HL-60 (cell line): ENCODE measurements at regions not wholly inside any gene's neighbourhood (a gene's known extent, or its start where the extent isn't known, plus 50 kb on each side); places are given as distances from the start of the nearest gene placed in this dataset.

Experiments used
- DNase-seq, 2 experiments: peaks; one replicate each; pipeline ENCODE4 v3.0.0-alpha.2; 2010 to 2020; ENCODE audit warnings: low read depth in 1 of 2, low spot score in 1 of 2
- H3K27ac ChIP-seq: fragments of 250-450 bp; sonication (Bioruptor Pico); replicated peaks from 2 replicates; pipeline ENCODE4 v1.5.1; 2020; ENCODE audit warnings: mild to moderate bottlenecking, moderate library complexity
- H3K27me3 ChIP-seq: fragments of 250-450 bp; sonication (Bioruptor Pico); 2 replicates; pipeline ENCODE4 v1.5.1; 2021; ENCODE audit warnings: mild to moderate bottlenecking, moderate library complexity; ENCODE audit not compliant: insufficient read depth, poor library complexity, severe bottlenecking
- H3K4me3 ChIP-seq: replicated peaks from 2 replicates; pipeline ENCODE4 v1.5.1; 2011; ENCODE audit warnings: mild to moderate bottlenecking, control low read depth, low read length; ENCODE audit not compliant: insufficient read depth
- GABPA ChIP-seq: IDR thresholded peaks from 2 replicates; pipeline ENCODE4 v1.6.1; 2012; ENCODE audit warnings: low read depth
- POLR2AphosphoS5 ChIP-seq: IDR thresholded peaks from 2 replicates; pipeline ENCODE4 v1.6.1; 2012; ENCODE audit warnings: low read depth
- SPI1 ChIP-seq: IDR thresholded peaks from 2 replicates; pipeline ENCODE4 v1.6.1; 2012; ENCODE audit warnings: low read depth, mild to moderate bottlenecking, borderline replicate concordance
- TF ChIP-seq, protein P1 (sequence below): IDR thresholded peaks from 2 replicates; pipeline ENCODE4 v1.6.1; 2012; ENCODE audit warnings: low read depth; ENCODE audit not compliant: insufficient replicate concordance
- TF ChIP-seq, protein P2 (sequence below): IDR thresholded peaks from one replicate; pipeline ENCODE4 v1.5.1; 2011; ENCODE audit warnings: low read length, control low read depth, inconsistent platforms; ENCODE audit not compliant: insufficient read depth

DNA sequence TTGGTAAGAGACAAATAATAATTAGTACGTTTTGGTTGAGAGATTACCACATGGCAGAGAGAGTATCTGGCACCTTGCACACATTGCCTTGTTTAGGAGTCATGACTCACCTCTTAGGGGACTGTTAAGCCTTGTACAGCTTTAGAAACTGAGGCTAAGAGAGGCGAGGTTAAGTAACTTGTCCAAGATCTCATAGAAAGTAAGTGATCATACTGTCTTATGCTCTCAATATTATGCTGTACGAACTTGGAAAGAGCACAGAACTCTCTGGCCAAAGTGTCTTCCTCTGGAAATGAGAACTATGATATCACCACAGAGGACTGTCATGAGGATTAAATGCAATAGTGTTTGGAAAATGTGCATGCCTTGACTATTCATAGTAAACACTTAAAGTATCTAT is 249.0 kb downstream of the UTRN start:
- DNase-seq, result no peak
- Histone ChIP-seq H3K4me3 (no peak overlapping the region), H3K27me3 (no peaks in the 10 kb centered on the region), H3K27ac (no peak overlapping the region)
- TF ChIP-seq, protein P1, sequence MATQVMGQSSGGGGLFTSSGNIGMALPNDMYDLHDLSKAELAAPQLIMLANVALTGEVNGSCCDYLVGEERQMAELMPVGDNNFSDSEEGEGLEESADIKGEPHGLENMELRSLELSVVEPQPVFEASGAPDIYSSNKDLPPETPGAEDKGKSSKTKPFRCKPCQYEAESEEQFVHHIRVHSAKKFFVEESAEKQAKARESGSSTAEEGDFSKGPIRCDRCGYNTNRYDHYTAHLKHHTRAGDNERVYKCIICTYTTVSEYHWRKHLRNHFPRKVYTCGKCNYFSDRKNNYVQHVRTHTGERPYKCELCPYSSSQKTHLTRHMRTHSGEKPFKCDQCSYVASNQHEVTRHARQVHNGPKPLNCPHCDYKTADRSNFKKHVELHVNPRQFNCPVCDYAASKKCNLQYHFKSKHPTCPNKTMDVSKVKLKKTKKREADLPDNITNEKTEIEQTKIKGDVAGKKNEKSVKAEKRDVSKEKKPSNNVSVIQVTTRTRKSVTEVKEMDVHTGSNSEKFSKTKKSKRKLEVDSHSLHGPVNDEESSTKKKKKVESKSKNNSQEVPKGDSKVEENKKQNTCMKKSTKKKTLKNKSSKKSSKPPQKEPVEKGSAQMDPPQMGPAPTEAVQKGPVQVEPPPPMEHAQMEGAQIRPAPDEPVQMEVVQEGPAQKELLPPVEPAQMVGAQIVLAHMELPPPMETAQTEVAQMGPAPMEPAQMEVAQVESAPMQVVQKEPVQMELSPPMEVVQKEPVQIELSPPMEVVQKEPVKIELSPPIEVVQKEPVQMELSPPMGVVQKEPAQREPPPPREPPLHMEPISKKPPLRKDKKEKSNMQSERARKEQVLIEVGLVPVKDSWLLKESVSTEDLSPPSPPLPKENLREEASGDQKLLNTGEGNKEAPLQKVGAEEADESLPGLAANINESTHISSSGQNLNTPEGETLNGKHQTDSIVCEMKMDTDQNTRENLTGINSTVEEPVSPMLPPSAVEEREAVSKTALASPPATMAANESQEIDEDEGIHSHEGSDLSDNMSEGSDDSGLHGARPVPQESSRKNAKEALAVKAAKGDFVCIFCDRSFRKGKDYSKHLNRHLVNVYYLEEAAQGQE, result no peak
- TF ChIP-seq GABPA (no peak), POLR2AphosphoS5 (no peak), SPI1 (no peak)
- TF ChIP-seq, protein P2, sequence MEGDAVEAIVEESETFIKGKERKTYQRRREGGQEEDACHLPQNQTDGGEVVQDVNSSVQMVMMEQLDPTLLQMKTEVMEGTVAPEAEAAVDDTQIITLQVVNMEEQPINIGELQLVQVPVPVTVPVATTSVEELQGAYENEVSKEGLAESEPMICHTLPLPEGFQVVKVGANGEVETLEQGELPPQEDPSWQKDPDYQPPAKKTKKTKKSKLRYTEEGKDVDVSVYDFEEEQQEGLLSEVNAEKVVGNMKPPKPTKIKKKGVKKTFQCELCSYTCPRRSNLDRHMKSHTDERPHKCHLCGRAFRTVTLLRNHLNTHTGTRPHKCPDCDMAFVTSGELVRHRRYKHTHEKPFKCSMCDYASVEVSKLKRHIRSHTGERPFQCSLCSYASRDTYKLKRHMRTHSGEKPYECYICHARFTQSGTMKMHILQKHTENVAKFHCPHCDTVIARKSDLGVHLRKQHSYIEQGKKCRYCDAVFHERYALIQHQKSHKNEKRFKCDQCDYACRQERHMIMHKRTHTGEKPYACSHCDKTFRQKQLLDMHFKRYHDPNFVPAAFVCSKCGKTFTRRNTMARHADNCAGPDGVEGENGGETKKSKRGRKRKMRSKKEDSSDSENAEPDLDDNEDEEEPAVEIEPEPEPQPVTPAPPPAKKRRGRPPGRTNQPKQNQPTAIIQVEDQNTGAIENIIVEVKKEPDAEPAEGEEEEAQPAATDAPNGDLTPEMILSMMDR, result no peak

DNA sequence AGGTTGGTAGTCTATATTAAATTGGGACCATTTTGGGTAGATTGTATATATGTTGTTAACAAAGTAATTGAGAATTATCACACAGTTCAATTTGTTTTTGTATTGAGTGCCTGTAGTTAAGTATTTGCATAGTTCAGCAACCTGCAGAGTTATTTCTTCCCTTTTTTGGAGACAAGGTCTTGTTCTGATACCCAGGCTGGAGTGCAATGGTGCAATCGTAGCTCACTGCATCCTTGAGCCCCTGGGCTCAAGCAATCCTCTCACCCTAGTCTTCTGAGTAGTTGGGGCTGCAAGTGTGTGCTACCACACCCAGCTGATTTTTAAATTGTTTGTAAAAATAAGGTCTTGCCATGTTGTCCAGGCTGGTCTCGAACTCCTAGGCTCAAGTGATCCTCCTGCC is 250.5 kb downstream of the UTRN start:
- no peaks in the 10 kb centered on the region for H3K27me3 ChIP-seq
- TF ChIP-seq POLR2AphosphoS5 (no peak), SPI1 (no peak), GABPA (no peak)
- TF ChIP-seq, protein P1, result no peak
- TF ChIP-seq, protein P2, result no peak
- DNase-seq, result peak in 1 of 2 experiments; percentile 35
- no peak overlapping the region for H3K4me3 ChIP-seq
- H3K27ac ChIP-seq, result no peak overlapping the region

DNA sequence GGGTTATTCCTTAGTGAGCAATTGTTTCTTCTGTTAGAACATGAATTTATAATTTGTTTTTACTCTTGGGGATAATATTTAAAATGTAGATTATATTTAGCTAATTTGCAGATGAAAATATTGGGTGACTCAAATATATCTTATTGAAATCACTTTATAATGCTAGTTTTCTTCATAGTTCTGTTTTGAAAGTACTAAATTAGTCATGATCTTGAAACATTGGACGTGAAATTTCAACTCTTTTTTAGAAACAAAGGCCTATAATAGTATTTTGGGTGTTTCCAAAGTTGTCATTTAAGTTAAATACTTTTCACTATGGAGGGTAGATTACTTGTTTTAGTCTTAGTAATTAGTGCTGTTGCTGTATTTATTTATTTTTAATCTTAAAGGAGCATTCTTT is 250.9 kb downstream of the UTRN start:
- H3K27ac ChIP-seq, result no peak overlapping the region
- no peak for DNase-seq
- TF ChIP-seq GABPA (no peak), SPI1 (no peak), POLR2AphosphoS5 (no peak)
- TF ChIP-seq, protein P1, result no peak
- TF ChIP-seq, protein P2, result no peak
- H3K4me3 ChIP-seq, result no peak overlapping the region
- H3K27me3 ChIP-seq, result no peaks in the 10 kb centered on the region
